22Rv1 (cell line): ENCODE measurements at regions not wholly inside any gene's neighbourhood (a gene's known extent, or its start where the extent isn't known, plus 50 kb on each side); places are given as distances from the start of the nearest gene placed in this dataset.

ENCODE experiments used
- ZFX ChIP-seq: fragments of 450-650 bp; IDR thresholded peaks from 2 replicates; pipeline ENCODE4 v1.6.1; 2017; ENCODE audit warnings: antibody characterized with exemption, borderline replicate concordance
- TF ChIP-seq, protein P1 (sequence below): fragments of 450-650 bp; IDR thresholded peaks from 2 replicates; pipeline ENCODE4 v1.5.1; 2017; ENCODE audit warnings: mild to moderate bottlenecking

DNA sequence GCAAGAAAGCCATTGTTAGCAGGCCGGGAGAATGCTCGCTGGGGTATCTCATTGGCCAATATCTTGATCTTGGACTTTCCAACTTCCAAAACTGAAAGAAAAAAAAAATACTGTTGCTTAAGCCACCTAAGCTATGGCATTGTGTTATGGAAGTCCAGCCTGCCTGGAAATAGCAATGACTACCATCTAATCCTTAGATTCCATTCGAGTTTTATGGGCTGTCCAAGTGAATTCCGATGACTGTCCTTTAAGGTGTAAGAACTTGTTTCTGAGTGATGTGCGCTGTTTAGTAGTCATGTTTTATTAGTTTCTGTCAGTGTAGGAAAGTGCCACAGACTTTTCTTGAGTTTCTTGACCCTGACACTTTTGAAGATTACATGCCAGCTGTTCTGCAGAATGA lies 762.6 kb downstream of the USP25 start:
- TF ChIP-seq, protein P1, sequence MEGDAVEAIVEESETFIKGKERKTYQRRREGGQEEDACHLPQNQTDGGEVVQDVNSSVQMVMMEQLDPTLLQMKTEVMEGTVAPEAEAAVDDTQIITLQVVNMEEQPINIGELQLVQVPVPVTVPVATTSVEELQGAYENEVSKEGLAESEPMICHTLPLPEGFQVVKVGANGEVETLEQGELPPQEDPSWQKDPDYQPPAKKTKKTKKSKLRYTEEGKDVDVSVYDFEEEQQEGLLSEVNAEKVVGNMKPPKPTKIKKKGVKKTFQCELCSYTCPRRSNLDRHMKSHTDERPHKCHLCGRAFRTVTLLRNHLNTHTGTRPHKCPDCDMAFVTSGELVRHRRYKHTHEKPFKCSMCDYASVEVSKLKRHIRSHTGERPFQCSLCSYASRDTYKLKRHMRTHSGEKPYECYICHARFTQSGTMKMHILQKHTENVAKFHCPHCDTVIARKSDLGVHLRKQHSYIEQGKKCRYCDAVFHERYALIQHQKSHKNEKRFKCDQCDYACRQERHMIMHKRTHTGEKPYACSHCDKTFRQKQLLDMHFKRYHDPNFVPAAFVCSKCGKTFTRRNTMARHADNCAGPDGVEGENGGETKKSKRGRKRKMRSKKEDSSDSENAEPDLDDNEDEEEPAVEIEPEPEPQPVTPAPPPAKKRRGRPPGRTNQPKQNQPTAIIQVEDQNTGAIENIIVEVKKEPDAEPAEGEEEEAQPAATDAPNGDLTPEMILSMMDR, result no peak
- no peak for TF ChIP-seq ZFX
